RWPE1 (cell line): ENCODE measurements at regions not wholly inside any gene's neighbourhood (a gene's known extent, or its start where the extent isn't known, plus 50 kb on each side); places are given as distances from the start of the nearest gene placed in this dataset.

Experiments
- CTCF ChIA-PET: fragments of 350-600 bp; sonication (Branson Sonifier 250); formaldehyde crosslinking; extraction: SDS; loops from one replicate; lab custom pipeline; 2021; lab: Yijun Ruan, JAX
- POLR2A ChIA-PET: fragments of 400-600 bp; formaldehyde crosslinking; extraction: SDS; loops from one replicate; lab custom pipeline; 2020; ENCODE audit warnings: antibody characterized with exemption; ENCODE audit not compliant: low non-redundant PET; lab: Yijun Ruan, JAX
- DNase-seq: peaks from one replicate; pipeline ENCODE4 v3.0.0; 2012; ENCODE audit warnings: low spot score
- H3K27ac ChIP-seq: fragments of 450-650 bp; 2 replicates; pipeline ENCODE4 v1.5.1; 2017
- TF ChIP-seq, protein P1 (sequence below): fragments of 450-650 bp; conservative IDR thresholded peaks from 2 replicates; pipeline ENCODE4 v1.5.1; 2017; ENCODE audit warnings: low read depth, mild to moderate bottlenecking

DNA sequence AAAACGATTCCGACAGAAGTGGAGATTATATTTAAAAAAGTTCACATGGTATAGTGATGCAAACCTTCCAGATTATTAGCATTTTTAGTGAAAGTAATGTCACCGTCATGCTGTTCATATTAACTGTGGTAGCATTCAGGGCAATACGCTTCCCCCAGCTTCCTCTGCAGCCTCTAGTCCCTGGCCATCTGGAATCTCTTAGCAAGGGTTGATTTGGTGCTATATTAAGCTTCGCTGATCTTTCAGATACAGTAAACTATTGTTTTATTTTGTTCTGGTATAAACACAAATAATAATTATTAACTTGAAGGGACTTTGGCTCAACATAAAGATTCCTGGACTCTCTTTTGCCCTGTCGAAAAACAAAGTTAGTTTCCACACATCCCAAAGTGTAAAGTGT is 1080.5 kb upstream of the TENM3 start:
- TF ChIP-seq, protein P1, sequence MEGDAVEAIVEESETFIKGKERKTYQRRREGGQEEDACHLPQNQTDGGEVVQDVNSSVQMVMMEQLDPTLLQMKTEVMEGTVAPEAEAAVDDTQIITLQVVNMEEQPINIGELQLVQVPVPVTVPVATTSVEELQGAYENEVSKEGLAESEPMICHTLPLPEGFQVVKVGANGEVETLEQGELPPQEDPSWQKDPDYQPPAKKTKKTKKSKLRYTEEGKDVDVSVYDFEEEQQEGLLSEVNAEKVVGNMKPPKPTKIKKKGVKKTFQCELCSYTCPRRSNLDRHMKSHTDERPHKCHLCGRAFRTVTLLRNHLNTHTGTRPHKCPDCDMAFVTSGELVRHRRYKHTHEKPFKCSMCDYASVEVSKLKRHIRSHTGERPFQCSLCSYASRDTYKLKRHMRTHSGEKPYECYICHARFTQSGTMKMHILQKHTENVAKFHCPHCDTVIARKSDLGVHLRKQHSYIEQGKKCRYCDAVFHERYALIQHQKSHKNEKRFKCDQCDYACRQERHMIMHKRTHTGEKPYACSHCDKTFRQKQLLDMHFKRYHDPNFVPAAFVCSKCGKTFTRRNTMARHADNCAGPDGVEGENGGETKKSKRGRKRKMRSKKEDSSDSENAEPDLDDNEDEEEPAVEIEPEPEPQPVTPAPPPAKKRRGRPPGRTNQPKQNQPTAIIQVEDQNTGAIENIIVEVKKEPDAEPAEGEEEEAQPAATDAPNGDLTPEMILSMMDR = no peak
- H3K27ac ChIP-seq = no peak overlapping the region
- DNase-seq = no peak
- ChIA-PET POLR2A (no interaction called here), CTCF (no interaction called here)

GRCh38 chr4:181166742-181167399 is 1076.3 kb upstream of the TENM3 start:
- POLR2A ChIA-PET = no interaction called here
- CTCF ChIA-PET = no interaction called here
- H3K27ac ChIP-seq = no peak overlapping the region
- TF ChIP-seq, protein P1 = no peak
- DNase-seq = no peak

DNA sequence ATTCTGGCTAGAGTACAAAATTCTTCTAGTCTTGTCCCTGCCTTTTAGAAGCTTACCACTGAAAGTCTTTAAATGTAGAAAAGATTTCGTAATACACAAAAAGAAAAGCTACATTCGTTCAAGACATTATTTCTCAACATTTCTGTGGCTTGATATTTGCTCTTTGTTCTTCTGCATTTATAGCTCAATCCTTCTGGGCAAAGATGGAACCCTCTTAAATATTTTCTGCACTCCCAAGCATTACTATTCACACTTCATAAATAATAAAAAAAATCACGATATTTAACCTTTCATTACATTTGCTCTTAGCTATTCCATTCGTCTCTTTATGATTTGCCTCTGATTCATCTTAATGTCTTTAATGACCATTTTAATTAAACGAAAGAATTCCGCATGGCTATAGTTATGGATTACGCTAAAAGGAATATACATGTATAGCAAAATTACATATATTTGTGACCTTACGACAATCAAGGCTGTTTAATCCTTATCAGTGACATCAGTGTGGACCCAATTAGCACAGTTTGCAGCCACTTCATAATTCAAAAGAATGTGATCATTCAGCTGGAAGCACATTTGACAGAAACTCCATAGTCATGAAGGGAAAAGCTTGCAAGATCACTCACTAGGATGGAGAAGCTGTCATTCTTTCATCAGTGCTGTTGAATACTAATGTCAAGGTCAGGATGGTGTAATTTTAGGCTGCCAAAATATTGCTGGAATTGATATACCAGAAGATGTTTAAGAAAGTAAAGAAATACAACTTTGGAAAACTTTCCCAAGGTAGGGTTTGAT is 1075.0 kb upstream of the TENM3 start:
- DNase-seq = no peak
- TF ChIP-seq, protein P1 = no peak
- ChIA-PET CTCF (no interaction called here), POLR2A (no interaction called here)
- no peak overlapping the region for H3K27ac ChIP-seq

GRCh38 chr4:181173046-181173445 is 1070.2 kb upstream of the TENM3 start:
- DNase-seq = no peak
- CTCF ChIA-PET = no interaction called here
- no peak overlapping the region for H3K27ac ChIP-seq
- POLR2A ChIA-PET = no interaction called here
- TF ChIP-seq, protein P1 = no peak

DNA sequence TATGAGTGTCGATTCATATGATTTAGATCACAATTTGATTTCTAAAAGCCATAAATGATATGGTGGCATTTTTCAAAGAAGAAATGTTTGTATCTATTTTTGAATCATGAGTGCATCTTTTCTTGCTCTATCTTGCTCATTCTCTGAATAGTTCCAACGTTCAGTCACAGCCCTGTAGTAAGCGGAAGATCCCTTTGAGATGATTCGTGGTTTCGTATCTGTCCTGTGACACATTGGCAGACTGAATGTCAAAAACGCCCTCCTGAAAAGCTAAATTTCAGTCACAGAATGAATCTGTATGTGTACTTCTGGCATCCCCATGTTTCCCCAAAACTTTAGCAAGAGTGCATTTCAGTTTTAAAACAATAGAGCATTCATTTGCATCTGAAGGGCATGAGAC is 1066.9 kb upstream of the TENM3 start:
- H3K27ac ChIP-seq = no peak overlapping the region
- ChIA-PET CTCF (interaction anchor here (0.6 kb wide), 1 partner anchor 98 kb away, joined by 8 read pairs; no protein-coding TSS in a partner anchor), POLR2A (no interaction called here)
- TF ChIP-seq, protein P1 = no peak
- DNase-seq = no peak

GRCh38 chr4:181181331-181181730 is 1061.9 kb upstream of the TENM3 start:
- no peak overlapping the region for H3K27ac ChIP-seq
- CTCF ChIA-PET = no interaction called here
- TF ChIP-seq, protein P1 = no peak
- DNase-seq = peak; percentile 14
- POLR2A ChIA-PET = no interaction called here
